GM23248 (cell line): ENCODE measurements at regions not wholly inside any gene's neighbourhood (a gene's known extent, or its start where the extent isn't known, plus 50 kb on each side); places are given as distances from the start of the nearest gene placed in this dataset.

ENCODE experiments used
- EZH2 ChIP-seq: fragments of 200-600 bp; sonication (generic); IDR thresholded peaks from 2 replicates; pipeline ENCODE4 v1.6.1; 2018; ENCODE audit warnings: antibody characterized with exemption, mild to moderate bottlenecking; ENCODE audit not compliant: insufficient read depth, poor library complexity, severe bottlenecking
- EZH2phosphoT487 ChIP-seq: fragments of 200-600 bp; sonication (generic); IDR thresholded peaks from 2 replicates; pipeline ENCODE4 v1.6.1; 2018; ENCODE audit warnings: antibody characterized with exemption, moderate library complexity, mild to moderate bottlenecking, low read depth; ENCODE audit not compliant: insufficient read depth

DNA sequence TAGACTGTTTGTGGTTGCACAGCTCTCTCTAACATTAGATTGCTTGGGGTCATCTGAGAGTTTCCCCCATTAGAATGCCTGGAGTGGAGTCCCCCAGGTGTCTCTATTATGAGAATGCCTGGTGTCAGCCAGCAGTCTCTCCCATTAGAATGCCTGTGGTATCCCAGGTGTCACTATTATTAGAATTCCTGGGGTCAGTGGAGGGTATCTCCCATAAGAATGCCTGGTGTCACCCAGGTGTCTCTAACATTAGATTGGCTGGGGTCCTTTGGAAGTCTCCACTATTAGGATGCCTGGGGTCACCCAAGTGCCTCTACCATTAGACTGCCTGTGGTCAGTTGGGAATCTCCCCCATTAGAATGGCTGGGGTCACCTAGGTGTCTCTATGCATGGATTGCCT lies 1495.1 kb downstream of the UQCRFS1 start:
- TF ChIP-seq EZH2 (no peak), EZH2phosphoT487 (no peak)
